Keratinocyte (primary cell): ENCODE measurements at regions not wholly inside any gene's neighbourhood (a gene's known extent, or its start where the extent isn't known, plus 50 kb on each side); places are given as distances from the start of the nearest gene placed in this dataset.

ENCODE experiments used
- DNase-seq: peaks from one replicate; pipeline ENCODE4 v3.0.0-alpha.2; 2011; ENCODE audit warnings: low read depth, missing footprints, low spot score
- FAIRE-seq: peaks from 2 replicates; lab custom pipeline; 2011; peaks lifted over from hg19 to GRCh38; lab: Jason Lieb, UNC
- H2AFZ ChIP-seq: 2 replicates; pipeline ENCODE4 v1.6.0; 2012; ENCODE audit warnings: low read length, control low read depth, inconsistent platforms; ENCODE audit not compliant: control insufficient read depth
- H3K27ac ChIP-seq: 2 replicates; pipeline ENCODE4 v1.5.1; 2011; ENCODE audit warnings: low read length; ENCODE audit not compliant: control insufficient read depth, insufficient read depth
- H3K27me3 ChIP-seq: 3 replicates; pipeline ENCODE4 v1.6.0; 2011; ENCODE audit warnings: low read length; ENCODE audit not compliant: control insufficient read depth, insufficient read depth; ENCODE audit errors: extremely low read depth
- H3K36me3 ChIP-seq, 2 experiments: 2 replicates in 1 of 2; 3 replicates in 1 of 2; pipeline ENCODE4 v1.5.1; 2011; ENCODE audit warnings: low read length in 2 of 2, mild to moderate bottlenecking in 1 of 2; ENCODE audit not compliant: control insufficient read depth in 2 of 2, insufficient read depth in 2 of 2; ENCODE audit errors: extremely low read depth in 1 of 2
- H3K4me1 ChIP-seq: 3 replicates; pipeline ENCODE4 v1.5.1; 2011; ENCODE audit warnings: low read length; ENCODE audit not compliant: control insufficient read depth, insufficient read depth; ENCODE audit errors: extremely low read depth
- H3K4me2 ChIP-seq: 3 replicates; pipeline ENCODE4 v1.6.0; 2011; ENCODE audit warnings: low read depth, low read length; ENCODE audit not compliant: control insufficient read depth, insufficient read depth; ENCODE audit errors: extremely low read depth
- H3K4me3 ChIP-seq, 3 experiments: fragments of 200-600 bp in 1 of 3; sonication (generic) in 1 of 3; 2 replicates in 2 of 3; 3 replicates in 1 of 3; pipeline ENCODE4 v1.5.1; 2011 to 2016; ENCODE audit warnings: low read length in 3 of 3, mild to moderate bottlenecking in 3 of 3, control low read depth in 2 of 3, inconsistent platforms in 1 of 3, low read depth in 1 of 3, mixed read lengths in 1 of 3, mixed run types in 1 of 3, moderate library complexity in 1 of 3; ENCODE audit not compliant: control insufficient read depth in 2 of 3, insufficient read depth in 2 of 3; ENCODE audit errors: extremely low read depth in 1 of 3
- H3K79me2 ChIP-seq: 2 replicates; pipeline ENCODE4 v1.6.0; 2012; ENCODE audit warnings: low read length; ENCODE audit not compliant: control insufficient read depth, insufficient read depth
- H3K9ac ChIP-seq: 3 replicates; pipeline ENCODE4 v1.6.0; 2011; ENCODE audit warnings: low read length; ENCODE audit not compliant: control insufficient read depth, insufficient read depth; ENCODE audit errors: extremely low read depth
- H3K9me1 ChIP-seq: 3 replicates; pipeline ENCODE4 v1.6.0; 2011; ENCODE audit warnings: low read length; ENCODE audit not compliant: control insufficient read depth, insufficient read depth; ENCODE audit errors: extremely low read depth
- H3K9me3 ChIP-seq: 2 replicates; pipeline ENCODE4 v1.5.1; 2012; ENCODE audit warnings: low read depth, low read length; ENCODE audit not compliant: control insufficient read depth
- H4K20me1 ChIP-seq: 3 replicates; pipeline ENCODE4 v1.6.0; 2011; ENCODE audit warnings: low read length; ENCODE audit not compliant: control insufficient read depth, insufficient read depth; ENCODE audit errors: extremely low read depth
- CTCF ChIP-seq, 3 experiments: IDR thresholded peaks in 1 of 3; conservative IDR thresholded peaks in 1 of 3; optimal IDR thresholded peaks in 1 of 3; 2 replicates in 2 of 3; 3 replicates in 1 of 3; pipeline versions ENCODE3 to v1.5.1; 2011; ENCODE audit warnings: low read length in 3 of 3, mild to moderate bottlenecking in 3 of 3, moderate library complexity in 2 of 3, control low read depth in 1 of 3, inconsistent platforms in 1 of 3; ENCODE audit not compliant: insufficient read depth in 2 of 3; ENCODE audit errors: extremely low read depth in 1 of 3
- EZH2 ChIP-seq: IDR thresholded peaks from one replicate; pipeline ENCODE4 v1.6.1; 2012; ENCODE audit warnings: inconsistent platforms, mild to moderate bottlenecking, low read length, moderate library complexity
- dilution Hi-C: fragments of 300-500 bp; cut with MboI; formaldehyde crosslinking; loops from one replicate; pipeline ENCODE4 v1.7.0; 2020; ENCODE audit warnings: low sequenced_read_pairs; ENCODE audit not compliant: extremely low pct_ligation_motif_present

DNA sequence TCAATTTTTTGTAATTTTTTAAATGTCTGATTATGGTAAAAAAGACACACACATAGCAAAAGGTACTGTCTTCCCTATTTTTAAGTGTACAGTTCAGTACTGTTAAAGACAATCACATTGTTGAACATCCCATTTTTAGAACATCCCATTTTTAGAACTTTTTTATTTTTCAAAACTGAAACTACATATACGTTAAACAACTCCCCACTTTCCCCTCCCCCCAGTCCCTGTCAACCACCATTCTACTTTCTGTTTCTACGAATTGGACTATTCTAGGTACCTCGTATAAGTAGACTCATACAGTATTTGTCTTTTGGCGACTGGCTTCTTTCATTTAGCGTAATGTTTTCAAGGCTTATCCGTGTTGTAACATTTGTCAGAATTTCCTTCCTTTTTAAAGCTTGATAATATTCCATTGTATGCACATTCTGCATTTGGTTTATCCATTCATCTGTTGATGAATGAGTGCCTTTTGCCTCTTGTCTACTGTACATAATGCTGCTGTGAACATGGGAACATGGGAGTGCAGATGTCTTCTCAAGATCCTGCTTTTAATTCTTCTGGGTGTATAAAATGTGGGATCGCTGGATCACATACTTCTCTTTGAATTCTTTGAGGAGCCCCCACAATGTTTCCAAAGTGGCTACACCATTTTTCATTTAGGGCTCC lies 154.0 kb downstream of the PIK3R1 start:
- no peak overlapping the region for H3K9ac ChIP-seq
- H3K4me1 ChIP-seq: peaks cover 6% of the 10 kb centered on the region
- H3K9me3 ChIP-seq: no peaks in the 10 kb centered on the region
- no peaks in the 10 kb centered on the region for H3K36me3 ChIP-seq
- H4K20me1 ChIP-seq: no peaks in the 10 kb centered on the region
- H3K27me3 ChIP-seq: no peaks in the 10 kb centered on the region
- H3K4me3 ChIP-seq: no peak overlapping the region
- dilution Hi-C loops: no loop called here
- DNase-seq: no peak
- no peaks in the 10 kb centered on the region for H3K79me2 ChIP-seq
- no peak overlapping the region for H2AFZ ChIP-seq
- TF ChIP-seq EZH2 (no peak), CTCF (optimal IDR thresholded peaks at IDR 0.05 in 1 of 3, IDR thresholded peaks at IDR 0.05 in 1 of 3, conservative IDR thresholded peaks at IDR 0.05 in 1 of 3; ENCODE audit: extremely low read depth in 1 of 3, insufficient read depth in 2 of 3, low read length in 3 of 3) (no peak)
- FAIRE-seq: no peak
- no peak overlapping the region for H3K27ac ChIP-seq
- H3K4me2 ChIP-seq: no peak overlapping the region
- H3K9me1 ChIP-seq: no peaks in the 10 kb centered on the region

DNA sequence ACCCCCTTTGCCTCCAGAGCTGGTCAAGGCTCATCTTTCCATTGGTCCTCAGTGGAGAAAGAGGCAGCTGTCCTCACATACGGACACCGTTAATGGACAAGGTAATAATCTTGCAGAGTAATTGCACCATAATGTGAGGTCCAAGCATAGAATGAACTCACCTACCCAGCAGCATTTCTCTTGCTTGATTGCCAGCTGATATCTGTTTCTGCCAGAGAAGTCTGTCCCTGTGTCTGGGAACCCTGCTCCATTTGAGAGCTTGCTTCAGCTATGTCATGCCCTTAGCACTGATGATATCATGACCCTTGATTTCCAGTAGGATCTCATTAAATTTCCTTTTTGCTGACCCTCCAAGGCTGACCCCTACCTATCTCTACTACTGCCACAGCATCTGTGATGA lies 154.6 kb downstream of the PIK3R1 start:
- dilution Hi-C loops: no loop called here
- peaks cover 10% of the 10 kb centered on the region for H3K4me1 ChIP-seq
- no peak overlapping the region for H3K9ac ChIP-seq
- no peak overlapping the region for H3K4me3 ChIP-seq
- H2AFZ ChIP-seq: no peak overlapping the region
- no peaks in the 10 kb centered on the region for H3K36me3 ChIP-seq
- no peak overlapping the region for H3K4me2 ChIP-seq
- no peaks in the 10 kb centered on the region for H3K9me3 ChIP-seq
- no peak for DNase-seq
- no peaks in the 10 kb centered on the region for H4K20me1 ChIP-seq
- H3K79me2 ChIP-seq: no peaks in the 10 kb centered on the region
- no peaks in the 10 kb centered on the region for H3K9me1 ChIP-seq
- TF ChIP-seq EZH2 (no peak), CTCF (optimal IDR thresholded peaks at IDR 0.05 in 1 of 3, IDR thresholded peaks at IDR 0.05 in 1 of 3, conservative IDR thresholded peaks at IDR 0.05 in 1 of 3; ENCODE audit: extremely low read depth in 1 of 3, insufficient read depth in 2 of 3, low read length in 3 of 3) (no peak)
- no peak for FAIRE-seq
- H3K27ac ChIP-seq: no peak overlapping the region
- no peaks in the 10 kb centered on the region for H3K27me3 ChIP-seq
